Mesothelial cell of epicardium (in vitro differentiated cells): ENCODE measurements at regions not wholly inside any gene's neighbourhood (a gene's known extent, or its start where the extent isn't known, plus 50 kb on each side); places are given as distances from the start of the nearest gene placed in this dataset.
"Not testable (repeated sequence)": the region's sequence is repeated elsewhere in the genome, so short reads cannot be mapped to it uniquely, and the experiment has no call there.

Experiments used
- DNase-seq, 2 experiments: peaks; one replicate each; pipeline ENCODE4 v3.0.0; 2021; ENCODE audit warnings: low spot score in 2 of 2; ENCODE audit not compliant: unreplicated experiment in 2 of 2
- H3K27ac Mint-ChIP-seq: 2 replicates; pipeline ENCODE4 v1.8.0; 2021; ENCODE audit warnings: mixed read lengths
- H3K27me3 Mint-ChIP-seq: 2 replicates; pipeline ENCODE4 v1.8.0; 2021; ENCODE audit warnings: low read depth, mixed read lengths
- H3K36me3 Mint-ChIP-seq: 2 replicates; pipeline ENCODE4 v1.8.0; 2021; ENCODE audit warnings: mixed read lengths
- H3K4me1 Mint-ChIP-seq: 2 replicates; pipeline ENCODE4 v1.8.0; 2021; ENCODE audit warnings: mixed read lengths
- H3K4me3 Mint-ChIP-seq: 2 replicates; pipeline ENCODE4 v1.8.0; 2021; ENCODE audit warnings: mild to moderate bottlenecking, moderate library complexity, mixed read lengths
- H3K9me3 Mint-ChIP-seq: 2 replicates; pipeline ENCODE4 v1.8.0; 2021; ENCODE audit warnings: mixed read lengths
- CTCF ChIP-seq: fragments of 200-600 bp; sonication (generic); IDR thresholded peaks from one replicate; pipeline ENCODE4 v1.5.0; 2021; ENCODE audit warnings: antibody characterized with exemption; ENCODE audit not compliant: unreplicated experiment

GRCh38 chr2:186968277-186968676, 119.3 kb upstream of the ZSWIM2 start:
- Mint-ChIP-seq H3K9me3 (no peaks in the 10 kb centered on the region), H3K27ac (peak overlapping the region; percentile 76), H3K27me3 (no peaks in the 10 kb centered on the region), H3K36me3 (no peaks in the 10 kb centered on the region), H3K4me3 (no peak overlapping the region), H3K4me1 (no peaks in the 10 kb centered on the region)
- DNase-seq, result no peak
- TF ChIP-seq CTCF, result no peak

- H3K27me3 Mint-ChIP-seq, result no peaks in the 10 kb centered on the region
- H3K36me3 Mint-ChIP-seq, result no peaks in the 10 kb centered on the region
- no peak overlapping the region for H3K4me3 Mint-ChIP-seq
Measured at GRCh38 chr2:186966015-186966414, 117.0 kb upstream of the ZSWIM2 start.

GRCh38 chr2:186962085-186962747, 113.2 kb upstream of the ZSWIM2 start:
- TF ChIP-seq CTCF, result no peak
- H3K27me3 Mint-ChIP-seq, result no peaks in the 10 kb centered on the region
- no peak for DNase-seq
- no peak overlapping the region for H3K27ac Mint-ChIP-seq
- no peaks in the 10 kb centered on the region for H3K36me3 Mint-ChIP-seq
- H3K9me3 Mint-ChIP-seq, result peaks cover 6% of the 10 kb centered on the region
- no peak overlapping the region for H3K4me3 Mint-ChIP-seq
- no peaks in the 10 kb centered on the region for H3K4me1 Mint-ChIP-seq

More at GRCh38 chr2:186966015-186966414, 117.0 kb upstream of the ZSWIM2 start:
- no peak for TF ChIP-seq CTCF
- Mint-ChIP-seq H3K4me1 (no peaks in the 10 kb centered on the region), H3K9me3 (peaks cover 6% of the 10 kb centered on the region), H3K27ac (no peak overlapping the region)
- DNase-seq, result no peak

- not testable (repeated sequence) for H3K4me1 Mint-ChIP-seq, DNase-seq, H3K36me3 Mint-ChIP-seq, H3K4me3 Mint-ChIP-seq, H3K27me3 Mint-ChIP-seq, H3K27ac Mint-ChIP-seq, H3K9me3 Mint-ChIP-seq
Measured at GRCh38 chr2:186960241-186960640, 111.3 kb upstream of the ZSWIM2 start.

GRCh38 chr2:186959486-186959885, 110.5 kb upstream of the ZSWIM2 start:
- Mint-ChIP-seq H3K27ac (no peak overlapping the region), H3K36me3 (no peaks in the 10 kb centered on the region), H3K9me3 (peaks cover 6% of the 10 kb centered on the region), H3K27me3 (no peaks in the 10 kb centered on the region), H3K4me3 (no peak overlapping the region), H3K4me1 (no peaks in the 10 kb centered on the region)
- no peak for TF ChIP-seq CTCF
- DNase-seq, result no peak

- no peak for DNase-seq
- Mint-ChIP-seq H3K4me1 (no peaks in the 10 kb centered on the region), H3K9me3 (no peaks in the 10 kb centered on the region), H3K27ac (no peak overlapping the region), H3K27me3 (no peaks in the 10 kb centered on the region), H3K36me3 (no peaks in the 10 kb centered on the region), H3K4me3 (no peak overlapping the region)
- no peak for TF ChIP-seq CTCF
Measured at GRCh38 chr2:186950694-186951093, 101.7 kb upstream of the ZSWIM2 start.
